Omental fat pad (tissue), 3 donors: ENCODE measurements at regions not wholly inside any gene's neighbourhood (a gene's known extent, or its start where the extent isn't known, plus 50 kb on each side); places are given as distances from the start of the nearest gene placed in this dataset.
A peak's percentile ranks its signal among the peaks of the same experiment; 100 is the strongest.

Experiments
- ATAC-seq: fragments of 150-250 bp; one replicate; pipeline ENCODE4 v1.9.1; 2016; ENCODE audit warnings: mild to moderate bottlenecking, moderate library complexity; ENCODE audit not compliant: low FRiP score
- DNase-seq: peaks from one replicate; pipeline ENCODE4 v3.0.0-alpha.2; 2019; ENCODE audit warnings: low spot score
- CTCF ChIP-seq, 3 donors: fragments of 450-650 bp; IDR thresholded peaks; one replicate each; pipeline ENCODE4 v1.5.1; 2016 to 2017; ENCODE audit warnings: antibody characterized with exemption in 3 of 3, mild to moderate bottlenecking in 3 of 3, moderate library complexity in 2 of 3

GRCh38 chr10:62919776-62920175 lies 103.6 kb upstream of the EGR2 start:
- no peak for DNase-seq
- no peak for ATAC-seq
- TF ChIP-seq CTCF (IDR thresholded peaks at IDR 0.05), result no peak

- no peak for ATAC-seq
- no peak for TF ChIP-seq CTCF (IDR thresholded peaks at IDR 0.05)
- DNase-seq, result no peak
Measured at GRCh38 chr10:62917475-62918238, 101.5 kb upstream of the EGR2 start.

- DNase-seq (no peak), ATAC-seq (peak; percentile 51)
- TF ChIP-seq CTCF (IDR thresholded peaks at IDR 0.05), result no peak
Measured at GRCh38 chr10:62916141-62916603, 100.0 kb upstream of the EGR2 start.

- TF ChIP-seq CTCF (IDR thresholded peaks at IDR 0.05), result no peak
- DNase-seq (no peak), ATAC-seq (no peak)
Measured at GRCh38 chr10:62915158-62915557, 99.0 kb upstream of the EGR2 start.

GRCh38 chr10:62912086-62912485 lies 95.9 kb upstream of the EGR2 start:
- ATAC-seq (no peak), DNase-seq (no peak)
- TF ChIP-seq CTCF (IDR thresholded peaks at IDR 0.05), result no peak

GRCh38 chr10:62911210-62911963 lies 95.2 kb upstream of the EGR2 start:
- no peak for ATAC-seq
- TF ChIP-seq CTCF (IDR thresholded peaks at IDR 0.05), result no peak

More at GRCh38 chr10:62911210-62911963, 95.2 kb upstream of the EGR2 start:
- no peak for DNase-seq
